ENCODE measurements at regions not wholly inside any gene's neighbourhood (a gene's known extent, or its start where the extent isn't known, plus 50 kb on each side); places are given as distances from the start of the nearest gene placed in this dataset.

GRCh38 chr7:12107841-12108254 is 103.2 kb upstream of the TMEM106B start:
- no peak for TF ChIP-seq CTCF (IDR thresholded peaks at IDR 0.05; ENCODE audit: low read depth, low read length, poor library complexity, severe bottlenecking)
- no peak for TF ChIP-seq EZH2phosphoT487 (IDR thresholded peaks at IDR 0.05; ENCODE audit: borderline replicate concordance, low read length)
